ENCODE measurements at regions not wholly inside any gene's neighbourhood (a gene's known extent, or its start where the extent isn't known, plus 50 kb on each side); places are given as distances from the start of the nearest gene placed in this dataset.

DNA sequence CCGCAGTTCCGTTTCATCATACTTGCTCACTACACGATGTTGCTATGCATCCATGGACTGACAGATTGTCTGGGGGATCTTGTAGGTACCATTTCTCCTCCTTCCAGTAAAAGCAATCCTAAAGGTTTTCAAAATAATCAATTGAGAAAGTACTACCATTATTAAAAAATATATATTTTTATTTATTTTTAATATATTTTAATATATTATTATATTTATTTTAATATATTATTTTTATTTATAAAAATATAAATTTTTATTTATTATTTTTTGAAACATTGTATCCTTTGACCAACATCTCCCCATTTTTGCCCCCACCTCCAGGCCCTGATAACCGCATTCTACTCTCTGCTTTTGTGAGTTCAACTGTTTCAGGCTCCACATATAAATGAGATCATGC lies 237.6 kb upstream of the IRX4 start:
- no peak overlapping the region for H3K9ac ChIP-seq (ENCODE audit: low read length)
- H3K4me3 ChIP-seq (ENCODE audit: insufficient read depth, low read length, poor library complexity, severe bottlenecking), result no peak overlapping the region
- TF ChIP-seq EZH2phosphoT487 (conservative IDR thresholded peaks at IDR 0.05; ENCODE audit: low read length), result no peak
- TF ChIP-seq, protein P1, sequence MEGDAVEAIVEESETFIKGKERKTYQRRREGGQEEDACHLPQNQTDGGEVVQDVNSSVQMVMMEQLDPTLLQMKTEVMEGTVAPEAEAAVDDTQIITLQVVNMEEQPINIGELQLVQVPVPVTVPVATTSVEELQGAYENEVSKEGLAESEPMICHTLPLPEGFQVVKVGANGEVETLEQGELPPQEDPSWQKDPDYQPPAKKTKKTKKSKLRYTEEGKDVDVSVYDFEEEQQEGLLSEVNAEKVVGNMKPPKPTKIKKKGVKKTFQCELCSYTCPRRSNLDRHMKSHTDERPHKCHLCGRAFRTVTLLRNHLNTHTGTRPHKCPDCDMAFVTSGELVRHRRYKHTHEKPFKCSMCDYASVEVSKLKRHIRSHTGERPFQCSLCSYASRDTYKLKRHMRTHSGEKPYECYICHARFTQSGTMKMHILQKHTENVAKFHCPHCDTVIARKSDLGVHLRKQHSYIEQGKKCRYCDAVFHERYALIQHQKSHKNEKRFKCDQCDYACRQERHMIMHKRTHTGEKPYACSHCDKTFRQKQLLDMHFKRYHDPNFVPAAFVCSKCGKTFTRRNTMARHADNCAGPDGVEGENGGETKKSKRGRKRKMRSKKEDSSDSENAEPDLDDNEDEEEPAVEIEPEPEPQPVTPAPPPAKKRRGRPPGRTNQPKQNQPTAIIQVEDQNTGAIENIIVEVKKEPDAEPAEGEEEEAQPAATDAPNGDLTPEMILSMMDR (IDR thresholded peaks at IDR 0.05; ENCODE audit: insufficient read depth, low read length, poor library complexity, severe bottlenecking), result no peak
- H3K27ac ChIP-seq (ENCODE audit: low read depth, low read length), result no peak overlapping the region
- H3K9me2 ChIP-seq (replicated peaks; ENCODE audit: insufficient read depth, low read length), result no peaks in the 10 kb centered on the region
- H3K4me2 ChIP-seq (ENCODE audit: low read depth, low read length, poor library complexity, severe bottlenecking), result no peak overlapping the region
- no peaks in the 10 kb centered on the region for H4K20me1 ChIP-seq (ENCODE audit: low read depth, low read length)
- H3K79me2 ChIP-seq (ENCODE audit: insufficient read depth, low read length), result no peaks in the 10 kb centered on the region
- no peaks in the 10 kb centered on the region for H3K9me3 ChIP-seq (ENCODE audit: insufficient read depth, low read length)
- H3K36me3 ChIP-seq (ENCODE audit: low read length), result no peaks in the 10 kb centered on the region
- H3F3A ChIP-seq (ENCODE audit: insufficient read depth), result no peaks in the 10 kb centered on the region
- no peak overlapping the region for H2AFZ ChIP-seq (ENCODE audit: low read depth, low read length, severe bottlenecking)
- no peaks in the 10 kb centered on the region for H3K27me3 ChIP-seq (ENCODE audit: low read length)

DNA sequence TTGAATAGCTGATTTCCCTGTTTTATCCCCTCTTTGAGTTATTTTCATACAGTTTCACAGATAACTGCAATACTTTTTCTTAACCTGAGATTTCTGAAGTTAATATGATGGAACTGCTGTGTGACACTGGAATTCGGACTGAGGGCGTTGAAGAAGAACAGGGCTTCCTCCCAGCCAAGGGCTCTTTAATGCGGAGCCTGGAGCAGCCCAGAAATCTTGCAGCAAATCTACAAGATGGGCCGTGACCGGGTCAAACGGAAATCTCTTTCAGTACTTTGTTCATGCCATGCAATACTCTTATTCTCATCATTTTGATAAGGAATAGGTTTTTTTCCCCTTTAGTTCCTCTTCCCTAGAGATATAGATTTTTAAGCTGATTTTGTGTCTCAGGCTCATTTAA lies 236.8 kb upstream of the IRX4 start:
- TF ChIP-seq, protein P1 (IDR thresholded peaks at IDR 0.05; ENCODE audit: insufficient read depth, low read length, poor library complexity, severe bottlenecking), result no peak
- no peak for TF ChIP-seq EZH2phosphoT487 (conservative IDR thresholded peaks at IDR 0.05; ENCODE audit: low read length)
- no peak overlapping the region for H3K4me3 ChIP-seq (ENCODE audit: insufficient read depth, low read length, poor library complexity, severe bottlenecking)
- no peaks in the 10 kb centered on the region for H3K9me2 ChIP-seq (replicated peaks; ENCODE audit: insufficient read depth, low read length)
- H3K4me2 ChIP-seq (ENCODE audit: low read depth, low read length, poor library complexity, severe bottlenecking), result no peak overlapping the region
- no peaks in the 10 kb centered on the region for H3F3A ChIP-seq (ENCODE audit: insufficient read depth)
- H3K79me2 ChIP-seq (ENCODE audit: insufficient read depth, low read length), result no peaks in the 10 kb centered on the region
- H3K9me3 ChIP-seq (ENCODE audit: insufficient read depth, low read length), result no peaks in the 10 kb centered on the region
- H3K36me3 ChIP-seq (ENCODE audit: low read length), result no peaks in the 10 kb centered on the region
- H3K27ac ChIP-seq (ENCODE audit: low read depth, low read length), result no peak overlapping the region
- H2AFZ ChIP-seq (ENCODE audit: low read depth, low read length, severe bottlenecking), result no peak overlapping the region
- no peaks in the 10 kb centered on the region for H4K20me1 ChIP-seq (ENCODE audit: low read depth, low read length)
- no peak overlapping the region for H3K9ac ChIP-seq (ENCODE audit: low read length)
- H3K27me3 ChIP-seq (ENCODE audit: low read length), result no peaks in the 10 kb centered on the region

DNA sequence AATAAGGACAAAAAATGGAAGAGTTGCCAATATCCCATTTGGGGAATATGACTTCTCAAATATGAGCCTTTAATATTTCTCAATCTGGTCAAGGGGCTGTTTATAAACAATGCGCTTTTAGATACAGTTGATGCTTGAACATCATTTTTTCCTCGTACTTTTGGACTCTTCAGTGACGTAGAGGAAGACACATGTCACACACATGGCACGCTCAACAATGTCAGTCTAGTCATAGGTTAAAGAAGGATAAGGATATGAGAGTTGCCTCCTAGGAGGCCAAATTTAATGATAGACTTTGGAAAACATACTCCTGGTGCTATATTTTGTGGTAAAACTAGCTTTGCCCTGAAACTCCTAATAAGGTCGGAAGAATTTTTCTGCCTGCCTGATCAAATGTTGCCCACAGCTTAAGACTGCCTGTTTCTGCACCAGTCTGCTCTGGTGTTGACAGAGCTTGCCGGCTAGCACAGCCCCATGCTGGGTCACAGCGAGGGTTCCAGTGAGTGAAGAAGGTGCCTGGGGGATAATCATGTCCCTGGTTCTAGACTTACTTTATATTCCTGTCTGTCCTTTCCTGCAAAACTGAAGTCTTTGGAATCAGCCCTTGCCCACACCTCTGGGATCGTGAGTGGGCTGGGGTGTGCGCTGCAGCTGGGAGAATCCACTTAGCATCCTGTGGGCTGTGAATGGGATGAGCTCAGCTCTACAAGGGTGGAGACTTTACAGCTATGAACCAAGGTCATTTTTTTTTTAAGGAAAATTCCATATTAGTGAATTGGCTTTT lies 230.8 kb upstream of the IRX4 start:
- TF ChIP-seq EZH2phosphoT487 (conservative IDR thresholded peaks at IDR 0.05; ENCODE audit: low read length), result no peak
- TF ChIP-seq, protein P1 (IDR thresholded peaks at IDR 0.05; ENCODE audit: insufficient read depth, low read length, poor library complexity, severe bottlenecking), result no peak
- no peak overlapping the region for H3K9ac ChIP-seq (ENCODE audit: low read length)
- H3K79me2 ChIP-seq (ENCODE audit: insufficient read depth, low read length), result no peaks in the 10 kb centered on the region
- H4K20me1 ChIP-seq (ENCODE audit: low read depth, low read length), result no peaks in the 10 kb centered on the region
- no peaks in the 10 kb centered on the region for H3K27me3 ChIP-seq (ENCODE audit: low read length)
- H3K27ac ChIP-seq (ENCODE audit: low read depth, low read length), result no peak overlapping the region
- H3K36me3 ChIP-seq (ENCODE audit: low read length), result no peaks in the 10 kb centered on the region
- H2AFZ ChIP-seq (ENCODE audit: low read depth, low read length, severe bottlenecking), result no peak overlapping the region
- H3K4me2 ChIP-seq (ENCODE audit: low read depth, low read length, poor library complexity, severe bottlenecking), result no peak overlapping the region
- no peak overlapping the region for H3K4me3 ChIP-seq (ENCODE audit: insufficient read depth, low read length, poor library complexity, severe bottlenecking)
- no peaks in the 10 kb centered on the region for H3F3A ChIP-seq (ENCODE audit: insufficient read depth)
- H3K9me3 ChIP-seq (ENCODE audit: insufficient read depth, low read length), result no peaks in the 10 kb centered on the region
- H3K9me2 ChIP-seq (replicated peaks; ENCODE audit: insufficient read depth, low read length), result no peaks in the 10 kb centered on the region
